COLO829 (cell line): ENCODE measurements at regions not wholly inside any gene's neighbourhood (a gene's known extent, or its start where the extent isn't known, plus 50 kb on each side); places are given as distances from the start of the nearest gene placed in this dataset.

Experiments
- DNase-seq: peaks from one replicate; pipeline ENCODE4 v3.0.0; 2012; ENCODE audit warnings: low spot score

- DNase-seq = no peak
These were observed 128.4 kb downstream of the BBS10 start for GRCh38 chr12:76219806-76220205.

- no peak for DNase-seq
These were observed 131.4 kb downstream of the BBS10 start for GRCh38 chr12:76216585-76217472.

DNA sequence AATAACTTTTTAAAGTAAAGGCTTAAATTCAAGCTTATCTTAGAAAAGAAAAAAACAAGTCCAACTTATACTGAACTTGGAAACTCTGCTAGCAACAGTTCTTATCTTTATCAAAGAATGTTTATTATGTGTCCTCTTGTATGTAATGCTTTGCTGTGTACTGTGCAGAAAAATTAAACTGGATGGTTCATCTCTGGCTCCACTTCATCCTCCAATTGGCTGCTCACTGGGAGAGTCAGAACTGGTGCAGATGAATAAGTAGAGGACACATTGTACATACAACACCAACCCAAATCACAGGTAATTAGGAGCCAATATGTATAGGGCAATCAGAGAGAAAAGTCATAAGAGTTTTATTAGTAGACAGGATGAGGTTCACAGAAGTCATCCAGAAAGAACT is 123.6 kb upstream of the NAP1L1 start:
- no peak for DNase-seq

- DNase-seq = no peak
These were observed 122.2 kb upstream of the NAP1L1 start for GRCh38 chr12:76206677-76207072.

DNA sequence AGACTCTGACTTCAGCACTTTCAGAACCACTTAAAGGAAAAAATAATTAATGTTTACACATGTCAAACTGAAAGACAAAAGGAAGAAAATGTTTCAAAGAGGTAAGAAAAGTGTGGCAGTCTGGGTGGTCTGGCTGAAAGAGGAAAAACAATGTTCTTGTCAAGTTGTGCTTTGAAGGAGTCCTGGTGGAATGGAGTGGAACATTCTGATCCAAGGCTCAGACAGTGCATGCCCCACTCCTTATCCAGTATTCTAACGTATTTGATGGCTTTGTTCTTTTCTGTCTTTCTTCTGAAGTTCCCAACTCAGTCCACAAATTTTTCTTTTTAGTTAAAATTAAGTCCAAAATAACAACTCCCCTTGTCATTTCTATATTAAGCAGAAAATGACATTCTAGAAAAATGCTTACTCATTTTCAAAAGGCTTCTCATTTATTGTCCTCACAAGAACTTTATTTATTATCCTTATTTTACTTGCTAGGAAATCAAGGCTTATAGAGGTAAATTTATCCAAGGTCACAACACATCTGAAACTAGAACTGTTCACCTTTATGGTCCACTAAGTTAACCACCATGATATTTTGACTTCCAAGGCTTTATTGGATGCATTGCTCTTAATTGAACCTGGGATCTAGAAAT is 121.7 kb upstream of the NAP1L1 start:
- DNase-seq = no peak

GRCh38 chr12:76202621-76203020 is 118.1 kb upstream of the NAP1L1 start:
- DNase-seq = no peak

DNA sequence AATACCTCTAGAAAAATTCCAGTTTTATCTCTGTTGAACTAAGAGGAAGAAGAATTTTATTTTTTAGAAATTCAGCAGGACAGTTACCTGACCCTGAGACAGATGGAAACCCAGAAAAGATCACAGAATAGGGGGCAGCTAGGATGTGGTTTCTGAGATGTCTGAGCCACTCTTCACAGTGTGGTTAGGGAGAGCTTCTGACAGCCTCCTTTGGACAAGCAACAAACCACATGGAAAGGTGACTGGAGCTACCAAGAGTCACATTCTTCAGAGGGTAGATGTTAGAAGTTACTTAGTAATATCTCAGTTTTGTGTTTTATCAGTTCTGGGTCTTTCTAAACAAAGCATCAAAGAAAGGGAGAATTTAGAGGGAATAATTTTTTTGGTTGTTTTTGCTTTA is 117.3 kb upstream of the NAP1L1 start:
- DNase-seq = no peak

DNA sequence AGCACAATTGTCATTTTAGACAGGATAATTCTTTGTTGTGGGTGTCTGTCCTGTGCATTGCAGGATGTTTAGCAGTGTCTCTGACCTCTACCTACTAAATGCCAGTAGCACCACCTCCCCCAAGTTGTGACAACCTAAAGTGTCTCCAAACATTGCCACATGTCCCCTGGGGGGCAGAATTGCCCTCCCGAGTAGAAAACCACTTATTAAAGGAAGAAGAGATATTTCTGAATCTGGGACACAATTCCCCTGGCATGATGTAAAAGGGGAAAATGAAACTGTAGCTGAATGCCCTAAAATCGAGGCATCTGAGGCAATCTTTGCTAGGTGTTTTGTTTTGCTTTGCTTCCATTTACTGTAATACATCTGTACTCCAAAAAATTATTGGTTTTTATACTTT is 116.8 kb upstream of the NAP1L1 start:
- DNase-seq = no peak

- DNase-seq = no peak
These were observed 115.3 kb upstream of the NAP1L1 start for GRCh38 chr12:76199808-76200207.

GRCh38 chr12:76198839-76199238 is 114.4 kb upstream of the NAP1L1 start:
- no peak for DNase-seq

GRCh38 chr12:76197283-76197682 is 112.8 kb upstream of the NAP1L1 start:
- DNase-seq = no peak

GRCh38 chr12:76195920-76196319 is 111.4 kb upstream of the NAP1L1 start:
- no peak for DNase-seq

- no peak for DNase-seq
These were observed 110.2 kb upstream of the NAP1L1 start for GRCh38 chr12:76194724-76195123.

- DNase-seq = no peak
These were observed 109.5 kb upstream of the NAP1L1 start for GRCh38 chr12:76193961-76194360.

DNA sequence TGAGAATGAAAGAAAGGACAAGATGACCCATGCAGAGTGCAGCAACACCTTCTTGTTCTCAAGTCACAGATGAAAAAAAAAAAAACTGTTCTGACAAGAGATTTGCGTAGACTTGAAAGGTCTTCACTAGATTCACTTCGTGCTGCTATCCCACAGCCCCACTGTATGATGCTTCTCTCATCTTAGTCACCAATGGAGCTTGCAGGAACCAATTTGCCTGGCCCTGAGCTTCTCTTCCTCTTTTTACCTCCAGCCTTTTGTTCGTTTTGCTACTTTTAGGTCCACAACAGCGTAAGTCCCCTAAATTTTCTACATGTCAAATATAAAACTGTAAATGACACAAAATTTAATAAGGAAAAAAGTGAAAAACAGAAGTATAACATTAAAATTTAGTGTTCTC is 107.9 kb upstream of the NAP1L1 start:
- no peak for DNase-seq

- DNase-seq = no peak
These were observed 105.8 kb upstream of the NAP1L1 start for GRCh38 chr12:76190299-76190698.

DNA sequence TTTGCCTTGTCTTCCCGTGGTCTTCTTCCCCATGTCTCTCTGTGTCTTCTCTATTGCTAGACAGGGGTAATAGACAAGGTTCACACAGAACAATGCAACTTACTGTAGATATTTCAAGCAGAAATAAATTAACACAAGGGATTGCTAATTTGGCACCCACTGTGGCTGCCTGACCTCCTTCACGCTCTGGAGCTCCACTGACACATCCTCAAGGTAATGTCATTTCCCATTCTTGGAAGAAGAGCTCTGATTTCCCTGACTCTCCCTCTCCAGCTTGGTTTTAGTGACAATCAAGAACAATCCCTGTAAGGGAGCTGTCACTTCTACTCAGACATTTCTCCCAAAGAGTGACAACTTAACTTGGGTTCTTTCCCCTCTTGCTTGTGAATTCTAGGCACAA is 105.4 kb upstream of the NAP1L1 start:
- DNase-seq = no peak

DNA sequence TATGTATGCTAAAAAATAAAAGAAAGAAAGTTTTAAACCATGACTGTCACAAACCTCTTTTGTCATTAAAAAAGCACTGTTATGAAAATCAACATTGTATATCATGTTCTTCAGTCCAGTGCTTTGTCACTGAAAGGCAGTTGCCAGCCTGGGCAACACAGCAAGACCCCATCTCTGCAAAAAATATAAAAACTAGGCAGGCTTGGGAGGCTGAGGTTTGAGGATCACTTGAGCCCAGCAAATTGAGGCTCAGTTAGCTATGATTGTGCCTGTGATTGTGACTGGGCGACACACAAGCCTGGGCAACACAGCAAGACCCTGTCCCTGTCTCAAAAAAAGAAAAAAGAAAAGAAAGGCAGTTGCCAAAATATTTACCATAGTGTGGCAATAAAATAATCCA is 102.7 kb upstream of the NAP1L1 start:
- no peak for DNase-seq

DNA sequence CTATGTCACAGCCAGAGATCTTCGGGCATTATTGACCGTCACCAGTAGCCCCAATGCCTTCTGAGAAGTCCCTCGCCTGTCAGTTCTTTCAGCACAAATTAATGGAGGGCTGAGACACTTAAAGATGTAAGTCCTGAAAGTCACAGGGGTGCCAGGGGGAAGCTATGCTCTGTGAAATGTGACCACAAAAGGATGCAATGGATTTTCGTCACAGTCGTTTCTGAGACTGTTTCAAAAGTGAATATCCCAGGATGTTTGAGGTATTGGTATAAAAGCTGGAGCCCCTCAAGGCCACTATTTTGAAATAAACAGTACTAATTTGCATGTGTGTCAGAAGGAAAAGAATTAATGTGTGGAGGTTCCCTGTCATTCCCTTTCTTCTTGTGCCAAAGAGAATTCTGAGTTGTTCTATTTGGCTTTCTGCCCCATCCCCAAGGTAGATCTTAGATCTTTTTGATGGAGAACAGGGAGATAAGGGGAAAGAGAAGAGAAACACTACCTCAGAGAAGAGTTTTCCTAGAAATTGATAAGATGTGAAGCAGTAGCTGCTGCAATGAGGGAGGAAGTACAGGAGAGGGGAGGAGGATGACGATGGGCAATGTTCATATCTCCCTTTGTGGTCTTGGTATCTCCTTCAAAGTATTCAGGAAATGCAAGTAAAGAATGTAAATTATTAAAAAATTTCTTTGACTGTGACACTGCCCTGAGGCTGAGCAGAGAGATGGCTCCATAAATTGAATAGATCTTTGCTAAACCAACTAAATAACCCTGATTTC is 101.8 kb upstream of the NAP1L1 start:
- DNase-seq = no peak

DNA sequence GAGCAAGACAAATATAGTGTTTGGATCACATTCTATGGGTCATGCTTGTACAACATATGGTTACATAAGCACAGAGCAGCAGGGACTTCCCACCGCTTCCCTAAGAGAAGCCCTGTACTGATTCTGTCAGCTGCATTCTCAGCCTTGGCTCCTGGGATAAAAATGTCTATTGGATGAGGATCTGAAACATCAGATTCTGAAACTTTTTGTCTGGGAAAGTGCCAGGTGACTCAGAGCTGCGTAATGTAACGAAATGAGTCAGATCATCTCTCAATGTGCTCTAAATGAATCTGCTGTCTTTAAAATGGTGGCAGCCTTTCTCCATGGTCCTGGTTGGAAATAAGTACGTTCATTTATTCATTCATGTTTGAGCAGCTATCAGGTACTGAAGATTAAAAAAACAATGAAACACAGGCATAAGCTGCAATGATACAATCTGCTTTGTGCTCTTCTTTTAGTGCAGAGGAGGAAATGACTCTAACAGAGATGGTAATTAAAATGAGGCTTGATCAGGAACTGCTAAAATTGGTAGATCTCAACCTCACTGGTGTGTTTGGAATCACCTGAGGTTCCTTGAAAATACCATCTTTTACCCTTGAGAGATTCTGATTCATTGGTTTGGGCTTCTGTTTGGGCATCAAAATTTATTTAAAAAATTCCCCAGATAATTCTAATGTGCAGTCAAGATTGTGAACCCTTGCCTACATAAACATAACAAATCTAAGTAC is 99.1 kb upstream of the NAP1L1 start:
- DNase-seq = peak; percentile 89

DNA sequence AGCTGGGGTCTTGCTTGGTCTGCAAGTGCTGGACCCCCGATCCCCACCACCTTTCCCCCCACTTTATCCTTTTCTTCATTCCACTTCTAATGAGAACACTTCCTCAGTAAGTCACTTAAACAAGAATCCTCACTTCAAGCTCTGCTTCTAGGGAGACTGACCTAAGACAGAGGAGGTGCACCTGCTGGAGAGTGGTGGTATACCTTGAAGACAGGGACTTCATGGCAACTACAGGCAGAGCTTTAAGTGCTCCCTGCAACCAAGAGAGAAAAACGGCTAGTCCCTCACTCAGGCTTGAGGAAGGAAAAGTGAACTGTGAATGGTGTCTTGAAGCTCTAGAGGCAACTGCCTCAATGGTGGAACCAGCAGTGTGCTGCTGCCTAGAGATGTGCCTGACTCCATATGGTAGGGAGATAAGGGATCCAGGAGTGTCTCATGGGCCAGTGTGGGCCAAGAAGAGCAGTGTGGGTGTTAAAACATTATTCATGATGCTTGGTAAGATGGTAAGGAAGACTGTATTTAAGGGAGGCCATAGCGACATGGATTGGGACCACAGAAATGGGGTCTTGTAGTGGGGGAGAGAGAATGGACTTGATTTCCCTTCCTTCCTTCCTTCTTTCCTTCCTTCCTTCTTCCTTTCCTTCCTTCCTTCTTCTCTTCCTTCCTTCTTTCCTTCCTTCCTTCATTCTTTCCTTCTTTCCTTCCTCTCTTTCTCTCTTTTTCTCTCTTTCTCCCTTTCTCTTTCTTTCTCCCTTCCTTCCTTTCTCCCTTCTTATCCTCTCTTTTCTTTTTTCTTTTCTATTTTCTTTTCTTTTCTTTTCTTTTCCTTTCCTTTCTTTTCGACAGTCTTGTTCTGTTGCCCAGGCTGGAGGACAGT is 96.2 kb upstream of the NAP1L1 start:
- DNase-seq = no peak
